Stomach (tissue), 4 donors: ENCODE measurements at regions not wholly inside any gene's neighbourhood (a gene's known extent, or its start where the extent isn't known, plus 50 kb on each side); places are given as distances from the start of the nearest gene placed in this dataset.

Experiments used
- EP300 ChIP-seq: sonication (generic); formaldehyde crosslinking; IDR thresholded peaks from one replicate; pipeline ENCODE4 v1.6.1; 2017; ENCODE audit warnings: antibody characterized with exemption
- POLR2A ChIP-seq, 4 donors: fragments of 450-650 bp; IDR thresholded peaks; one replicate each; pipeline ENCODE4 v1.6.1; 2016; ENCODE audit warnings: antibody characterized with exemption in 4 of 4, control low read depth in 2 of 4, mild to moderate bottlenecking in 1 of 4, moderate library complexity in 1 of 4
- POLR2AphosphoS5 ChIP-seq, 3 donors: sonication (generic); formaldehyde crosslinking; IDR thresholded peaks; one replicate each; pipeline ENCODE4 v1.6.1; 2016; ENCODE audit warnings: antibody characterized with exemption in 3 of 3
- TF ChIP-seq, protein P1 (sequence below), 7 experiments: fragments of 450-650 bp in 4 of 7; fragments of 200-600 bp in 3 of 7; sonication (generic) in 3 of 7; IDR thresholded peaks; one replicate each; pipeline ENCODE4 v1.5.1; 2016 to 2019; ENCODE audit warnings: antibody characterized with exemption in 7 of 7, control low read depth in 2 of 7, mild to moderate bottlenecking in 1 of 7

DNA sequence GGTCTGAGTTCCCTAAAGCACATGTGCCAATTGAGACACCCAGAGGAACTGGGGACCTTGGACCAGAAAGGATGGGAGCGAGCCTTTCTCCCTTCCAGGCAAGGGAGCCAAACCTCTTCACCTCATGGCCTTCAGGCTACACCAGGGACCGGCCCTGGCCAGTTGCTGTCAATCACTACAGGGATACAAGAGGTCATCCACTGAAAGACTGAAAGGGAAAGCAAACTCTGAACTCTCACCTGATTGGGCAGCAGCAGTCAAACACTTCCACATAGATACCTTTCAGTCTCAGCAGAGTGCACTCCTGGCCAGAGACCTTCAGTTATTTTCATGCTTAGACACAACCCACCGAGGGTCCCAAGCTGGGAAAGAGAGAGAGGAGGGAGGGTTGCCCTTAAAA is 1956.0 kb upstream of the LRRTM1 start:
- no peak for TF ChIP-seq POLR2A (IDR thresholded peaks at IDR 0.05)
- TF ChIP-seq, protein P1, sequence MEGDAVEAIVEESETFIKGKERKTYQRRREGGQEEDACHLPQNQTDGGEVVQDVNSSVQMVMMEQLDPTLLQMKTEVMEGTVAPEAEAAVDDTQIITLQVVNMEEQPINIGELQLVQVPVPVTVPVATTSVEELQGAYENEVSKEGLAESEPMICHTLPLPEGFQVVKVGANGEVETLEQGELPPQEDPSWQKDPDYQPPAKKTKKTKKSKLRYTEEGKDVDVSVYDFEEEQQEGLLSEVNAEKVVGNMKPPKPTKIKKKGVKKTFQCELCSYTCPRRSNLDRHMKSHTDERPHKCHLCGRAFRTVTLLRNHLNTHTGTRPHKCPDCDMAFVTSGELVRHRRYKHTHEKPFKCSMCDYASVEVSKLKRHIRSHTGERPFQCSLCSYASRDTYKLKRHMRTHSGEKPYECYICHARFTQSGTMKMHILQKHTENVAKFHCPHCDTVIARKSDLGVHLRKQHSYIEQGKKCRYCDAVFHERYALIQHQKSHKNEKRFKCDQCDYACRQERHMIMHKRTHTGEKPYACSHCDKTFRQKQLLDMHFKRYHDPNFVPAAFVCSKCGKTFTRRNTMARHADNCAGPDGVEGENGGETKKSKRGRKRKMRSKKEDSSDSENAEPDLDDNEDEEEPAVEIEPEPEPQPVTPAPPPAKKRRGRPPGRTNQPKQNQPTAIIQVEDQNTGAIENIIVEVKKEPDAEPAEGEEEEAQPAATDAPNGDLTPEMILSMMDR (IDR thresholded peaks at IDR 0.05), result no peak
- no peak for TF ChIP-seq EP300
- TF ChIP-seq POLR2AphosphoS5 (IDR thresholded peaks at IDR 0.05), result no peak
